AG09319 (cell line): ENCODE measurements at regions not wholly inside any gene's neighbourhood (a gene's known extent, or its start where the extent isn't known, plus 50 kb on each side); places are given as distances from the start of the nearest gene placed in this dataset.

ENCODE experiments used
- DNase-seq: peaks from one replicate; pipeline ENCODE4 v3.0.0-alpha.2; 2010; ENCODE audit warnings: low read depth; ENCODE audit errors: extremely low read depth
- TF ChIP-seq, protein P1 (sequence below): IDR thresholded peaks from 2 replicates; pipeline ENCODE4 v1.5.1; 2011; ENCODE audit warnings: low read depth, mild to moderate bottlenecking, inconsistent platforms, low read length, moderate library complexity

DNA sequence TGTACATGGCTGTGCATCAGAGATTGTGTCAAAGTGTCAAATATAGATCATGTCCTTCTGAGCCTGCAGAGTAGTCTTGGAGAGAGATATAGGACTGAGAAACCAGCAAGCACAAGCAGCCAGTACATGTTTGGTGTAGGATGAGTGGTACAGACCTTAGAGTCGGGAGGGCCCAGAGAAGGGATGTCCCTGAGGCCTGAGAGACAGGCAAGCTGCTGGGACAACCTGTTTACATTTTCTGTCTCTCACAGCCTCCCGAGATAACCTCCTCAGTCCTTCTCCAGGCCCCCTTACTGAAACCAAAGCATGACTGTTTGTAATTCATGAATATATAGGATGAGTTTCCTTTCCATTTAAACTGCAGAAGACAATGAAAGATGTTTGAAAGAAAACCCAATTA, 182.4 kb upstream of the STT3B start:
- no peak for DNase-seq
- TF ChIP-seq, protein P1, sequence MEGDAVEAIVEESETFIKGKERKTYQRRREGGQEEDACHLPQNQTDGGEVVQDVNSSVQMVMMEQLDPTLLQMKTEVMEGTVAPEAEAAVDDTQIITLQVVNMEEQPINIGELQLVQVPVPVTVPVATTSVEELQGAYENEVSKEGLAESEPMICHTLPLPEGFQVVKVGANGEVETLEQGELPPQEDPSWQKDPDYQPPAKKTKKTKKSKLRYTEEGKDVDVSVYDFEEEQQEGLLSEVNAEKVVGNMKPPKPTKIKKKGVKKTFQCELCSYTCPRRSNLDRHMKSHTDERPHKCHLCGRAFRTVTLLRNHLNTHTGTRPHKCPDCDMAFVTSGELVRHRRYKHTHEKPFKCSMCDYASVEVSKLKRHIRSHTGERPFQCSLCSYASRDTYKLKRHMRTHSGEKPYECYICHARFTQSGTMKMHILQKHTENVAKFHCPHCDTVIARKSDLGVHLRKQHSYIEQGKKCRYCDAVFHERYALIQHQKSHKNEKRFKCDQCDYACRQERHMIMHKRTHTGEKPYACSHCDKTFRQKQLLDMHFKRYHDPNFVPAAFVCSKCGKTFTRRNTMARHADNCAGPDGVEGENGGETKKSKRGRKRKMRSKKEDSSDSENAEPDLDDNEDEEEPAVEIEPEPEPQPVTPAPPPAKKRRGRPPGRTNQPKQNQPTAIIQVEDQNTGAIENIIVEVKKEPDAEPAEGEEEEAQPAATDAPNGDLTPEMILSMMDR = no peak

DNA sequence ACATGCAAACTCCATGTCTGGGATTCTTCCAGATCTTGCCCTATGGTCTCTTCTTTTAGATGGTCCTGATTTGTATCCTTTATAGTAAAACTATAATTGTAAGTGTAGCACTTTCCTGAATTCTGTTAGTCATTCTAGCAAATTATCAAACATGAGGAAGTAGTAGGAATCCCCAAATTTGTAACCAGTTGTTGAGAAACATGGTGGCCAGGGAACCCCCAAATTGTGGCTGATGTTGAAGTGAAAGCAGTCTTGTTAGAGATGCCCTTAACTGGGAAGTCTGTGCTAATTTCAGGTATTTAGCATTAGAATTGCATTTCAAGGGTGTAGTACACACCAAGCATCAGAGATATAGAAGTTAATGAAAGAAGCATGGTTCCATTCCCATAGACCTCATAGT, 180.4 kb upstream of the STT3B start:
- DNase-seq = no peak
- TF ChIP-seq, protein P1 = no peak

DNA sequence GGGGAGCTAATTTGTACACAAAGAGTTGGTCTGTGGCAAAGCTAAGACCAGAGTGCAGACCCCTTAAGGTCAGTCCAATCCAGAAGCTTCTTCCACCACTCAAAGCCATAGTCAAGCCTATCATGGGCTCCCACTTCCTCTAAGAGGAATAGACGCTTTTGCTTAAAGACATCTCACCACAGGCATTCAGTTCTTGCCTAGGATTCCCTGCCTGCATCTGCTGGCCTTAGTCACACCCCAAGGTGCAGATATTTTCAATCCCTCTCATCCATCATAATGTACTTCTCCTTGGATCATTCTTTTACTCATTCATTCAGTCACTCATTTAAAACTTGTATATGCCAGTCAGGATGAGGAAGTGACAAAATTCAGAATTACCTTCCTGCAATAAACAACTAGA, 179.6 kb upstream of the STT3B start:
- DNase-seq = no peak
- TF ChIP-seq, protein P1 = no peak

DNA sequence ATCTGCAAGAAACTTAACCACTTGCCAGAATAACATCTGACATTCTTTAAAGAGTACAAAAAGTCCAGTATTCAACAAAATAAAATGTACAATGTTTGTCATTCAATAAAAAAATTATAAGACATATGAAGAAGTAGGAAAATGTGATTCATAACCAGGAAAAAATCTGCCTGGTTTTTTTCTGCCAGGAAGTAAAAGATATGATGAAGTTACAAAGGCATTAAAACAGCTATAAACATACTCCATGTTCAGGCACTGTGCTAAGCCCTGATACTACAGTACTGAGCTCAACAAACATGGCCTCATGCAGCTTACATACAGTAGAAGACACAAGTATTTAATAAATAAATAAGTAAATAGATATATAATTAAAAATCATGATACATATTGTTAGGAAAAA, 178.4 kb upstream of the STT3B start:
- DNase-seq = no peak
- TF ChIP-seq, protein P1 = no peak

DNA sequence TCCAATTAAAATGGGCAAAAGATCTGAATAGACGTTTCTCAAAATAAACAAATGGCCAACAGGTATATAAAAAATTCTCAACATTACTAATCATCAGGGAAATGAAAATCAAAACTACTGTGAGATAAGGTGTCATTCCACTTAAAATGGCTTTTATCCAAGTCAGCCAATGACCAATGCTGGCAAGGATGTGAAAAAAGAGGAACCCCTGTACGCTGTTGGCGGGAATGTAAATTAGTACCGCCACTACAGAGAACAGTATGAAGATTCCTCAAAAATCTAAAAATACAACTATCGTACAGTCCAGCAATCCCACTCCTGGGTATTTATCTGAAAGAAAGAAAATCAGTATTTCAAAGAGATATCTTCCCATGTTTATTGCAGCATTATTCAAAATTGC, 176.9 kb upstream of the STT3B start:
- TF ChIP-seq, protein P1 = no peak
- DNase-seq = no peak

DNA sequence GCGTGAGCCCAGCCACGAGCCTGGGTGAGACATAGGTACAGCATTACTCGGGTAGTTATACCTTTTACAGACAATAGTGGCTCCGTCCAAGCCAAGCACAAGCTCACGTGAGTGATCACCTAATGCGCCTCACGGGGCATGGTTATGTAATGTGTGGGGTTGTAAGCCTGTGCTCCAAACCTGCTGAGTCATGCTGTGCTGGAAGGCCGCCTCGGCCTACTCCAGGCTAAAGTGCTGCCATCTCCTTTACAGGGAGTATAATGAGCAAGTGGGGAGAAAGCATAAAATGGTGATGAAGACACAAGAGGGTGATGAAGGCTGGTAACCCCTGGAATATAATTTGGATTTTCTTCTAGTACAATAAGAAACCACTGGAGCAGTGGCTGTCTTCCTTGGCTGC, 175.8 kb upstream of the STT3B start:
- no peak for DNase-seq
- TF ChIP-seq, protein P1 = no peak

DNA sequence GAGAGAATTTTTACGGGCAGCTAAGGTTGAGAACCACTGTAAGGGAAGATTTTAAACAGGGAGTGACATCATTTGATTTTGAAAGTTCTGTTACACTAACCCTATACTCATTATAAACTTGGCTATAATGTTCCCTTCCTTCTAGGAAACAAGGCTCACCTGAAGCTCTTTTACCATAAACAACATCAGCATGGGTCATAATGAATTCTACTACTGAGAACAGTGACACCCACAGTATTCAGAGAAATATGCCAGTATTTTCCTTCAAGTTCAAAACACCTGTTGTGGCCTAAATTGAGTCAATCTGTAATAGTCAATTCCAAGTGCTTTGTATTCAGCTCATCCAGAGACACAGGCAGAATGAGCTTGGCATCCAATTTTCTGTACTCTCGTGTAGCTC, 175.3 kb upstream of the STT3B start:
- DNase-seq = no peak
- TF ChIP-seq, protein P1 = no peak
